ENCODE measurements at regions not wholly inside any gene's neighbourhood (a gene's known extent, or its start where the extent isn't known, plus 50 kb on each side); places are given as distances from the start of the nearest gene placed in this dataset.

- Mint-ChIP-seq H3K27me3 (ENCODE audit: low read depth) (peaks cover 5% of the 10 kb centered on the region), H3K4me3 (ENCODE audit: unreplicated experiment) (no peak overlapping the region), H3K27ac (ENCODE audit: unreplicated experiment) (no peak overlapping the region), H3K36me3 (ENCODE audit: low read depth) (peaks cover 1% of the 10 kb centered on the region), H3K4me1 (ENCODE audit: low read depth) (no peaks in the 10 kb centered on the region), H3K9me3 (ENCODE audit: low read depth) (peaks cover 16% of the 10 kb centered on the region)
- no peak for DNase-seq (ENCODE audit: low spot score)
- TF ChIP-seq, protein P1, sequence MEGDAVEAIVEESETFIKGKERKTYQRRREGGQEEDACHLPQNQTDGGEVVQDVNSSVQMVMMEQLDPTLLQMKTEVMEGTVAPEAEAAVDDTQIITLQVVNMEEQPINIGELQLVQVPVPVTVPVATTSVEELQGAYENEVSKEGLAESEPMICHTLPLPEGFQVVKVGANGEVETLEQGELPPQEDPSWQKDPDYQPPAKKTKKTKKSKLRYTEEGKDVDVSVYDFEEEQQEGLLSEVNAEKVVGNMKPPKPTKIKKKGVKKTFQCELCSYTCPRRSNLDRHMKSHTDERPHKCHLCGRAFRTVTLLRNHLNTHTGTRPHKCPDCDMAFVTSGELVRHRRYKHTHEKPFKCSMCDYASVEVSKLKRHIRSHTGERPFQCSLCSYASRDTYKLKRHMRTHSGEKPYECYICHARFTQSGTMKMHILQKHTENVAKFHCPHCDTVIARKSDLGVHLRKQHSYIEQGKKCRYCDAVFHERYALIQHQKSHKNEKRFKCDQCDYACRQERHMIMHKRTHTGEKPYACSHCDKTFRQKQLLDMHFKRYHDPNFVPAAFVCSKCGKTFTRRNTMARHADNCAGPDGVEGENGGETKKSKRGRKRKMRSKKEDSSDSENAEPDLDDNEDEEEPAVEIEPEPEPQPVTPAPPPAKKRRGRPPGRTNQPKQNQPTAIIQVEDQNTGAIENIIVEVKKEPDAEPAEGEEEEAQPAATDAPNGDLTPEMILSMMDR (IDR thresholded peaks at IDR 0.05), result no peak
Measured at GRCh38 chr6:66423047-66423446, 716.0 kb upstream of the EYS start.

DNA sequence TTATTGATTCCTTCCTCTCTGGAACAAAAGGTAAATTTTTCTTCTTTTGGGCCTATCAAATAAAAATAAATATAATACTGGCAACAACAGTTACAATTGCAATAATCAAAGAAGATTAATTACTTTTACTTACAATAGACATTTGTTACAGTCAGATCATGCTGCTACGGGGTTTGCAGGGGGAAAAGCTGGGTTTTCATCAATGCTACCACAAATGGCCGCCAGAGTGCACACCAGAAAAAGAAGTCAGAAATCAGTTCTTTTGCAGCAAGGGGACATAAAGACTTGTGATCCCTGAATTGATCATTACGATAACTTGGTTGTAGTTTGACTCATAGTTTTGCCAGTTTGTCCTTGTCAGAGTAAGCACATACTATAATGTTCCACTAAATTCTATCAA, 714.5 kb upstream of the EYS start:
- H3K4me1 Mint-ChIP-seq (ENCODE audit: low read depth), result no peaks in the 10 kb centered on the region
- no peak for DNase-seq (ENCODE audit: low spot score)
- no peak overlapping the region for H3K4me3 Mint-ChIP-seq (ENCODE audit: unreplicated experiment)
- TF ChIP-seq, protein P1 (IDR thresholded peaks at IDR 0.05), result peak; percentile 66
- peaks cover 10% of the 10 kb centered on the region for H3K9me3 Mint-ChIP-seq (ENCODE audit: low read depth)
- no peaks in the 10 kb centered on the region for H3K36me3 Mint-ChIP-seq (ENCODE audit: low read depth)
- no peak overlapping the region for H3K27ac Mint-ChIP-seq (ENCODE audit: unreplicated experiment)
- H3K27me3 Mint-ChIP-seq (ENCODE audit: low read depth), result peaks cover 5% of the 10 kb centered on the region

- Mint-ChIP-seq H3K27ac (ENCODE audit: unreplicated experiment) (no peak overlapping the region), H3K4me1 (ENCODE audit: low read depth) (no peaks in the 10 kb centered on the region), H3K36me3 (ENCODE audit: low read depth) (no peaks in the 10 kb centered on the region), H3K27me3 (ENCODE audit: low read depth) (peaks cover 5% of the 10 kb centered on the region), H3K4me3 (ENCODE audit: unreplicated experiment) (no peak overlapping the region), H3K9me3 (ENCODE audit: low read depth) (no peaks in the 10 kb centered on the region)
- TF ChIP-seq, protein P1 (IDR thresholded peaks at IDR 0.05), result no peak
- DNase-seq (ENCODE audit: low spot score), result no peak
Measured at GRCh38 chr6:66418906-66419305, 711.9 kb upstream of the EYS start.

DNA sequence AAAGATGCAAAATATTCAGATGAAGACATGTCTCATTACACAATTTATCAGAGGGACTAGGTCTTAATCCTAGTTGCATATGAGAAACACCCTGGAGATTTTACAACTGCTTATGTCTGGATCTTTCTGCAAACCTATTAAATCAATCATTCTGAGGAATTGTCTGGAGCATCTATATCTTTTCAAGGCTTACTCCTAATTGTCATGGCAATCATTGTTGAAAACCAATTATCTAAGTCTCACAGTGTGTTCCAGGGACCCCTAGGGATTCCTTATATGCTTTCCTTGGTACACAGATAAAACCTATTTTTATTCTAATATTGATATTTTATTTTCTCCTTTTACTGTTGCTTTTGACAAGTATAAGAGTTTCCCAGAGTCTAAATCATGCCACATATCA, 696.9 kb upstream of the EYS start:
- Mint-ChIP-seq H3K4me3 (ENCODE audit: unreplicated experiment) (no peak overlapping the region), H3K9me3 (ENCODE audit: low read depth) (no peaks in the 10 kb centered on the region), H3K27ac (ENCODE audit: unreplicated experiment) (no peak overlapping the region), H3K36me3 (ENCODE audit: low read depth) (no peaks in the 10 kb centered on the region), H3K27me3 (ENCODE audit: low read depth) (peaks cover 4% of the 10 kb centered on the region), H3K4me1 (ENCODE audit: low read depth) (no peaks in the 10 kb centered on the region)
- TF ChIP-seq, protein P1 (IDR thresholded peaks at IDR 0.05), result no peak
- no peak for DNase-seq (ENCODE audit: low spot score)

DNA sequence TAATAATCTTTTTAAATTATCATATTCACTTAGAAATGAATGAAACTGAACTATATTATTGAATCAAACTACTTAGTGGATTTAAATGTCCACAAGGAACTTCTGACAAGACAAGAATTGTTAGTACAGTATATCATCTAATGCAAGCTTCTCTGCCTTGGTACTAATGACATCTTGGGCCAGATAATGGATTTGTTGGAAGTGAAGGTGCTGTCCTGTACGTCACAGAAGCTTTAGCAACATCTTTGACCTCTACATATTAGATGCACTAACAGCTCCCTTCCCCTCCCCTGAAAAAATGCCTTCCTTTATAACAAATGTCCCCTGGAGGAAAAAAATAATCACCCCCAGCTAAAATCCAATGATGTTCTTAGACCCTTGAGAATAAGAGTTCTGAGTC, 695.8 kb upstream of the EYS start:
- Mint-ChIP-seq H3K4me3 (ENCODE audit: unreplicated experiment) (no peak overlapping the region), H3K27ac (ENCODE audit: unreplicated experiment) (no peak overlapping the region), H3K36me3 (ENCODE audit: low read depth) (no peaks in the 10 kb centered on the region), H3K9me3 (ENCODE audit: low read depth) (no peaks in the 10 kb centered on the region), H3K4me1 (ENCODE audit: low read depth) (no peaks in the 10 kb centered on the region), H3K27me3 (ENCODE audit: low read depth) (peaks cover 4% of the 10 kb centered on the region)
- DNase-seq (ENCODE audit: low spot score), result no peak
- TF ChIP-seq, protein P1 (IDR thresholded peaks at IDR 0.05), result no peak
